GM19468 (cell line): ENCODE measurements at regions not wholly inside any gene's neighbourhood (a gene's known extent, or its start where the extent isn't known, plus 50 kb on each side); places are given as distances from the start of the nearest gene placed in this dataset.

ENCODE experiments used
- ATAC-seq: cut with Tn5 transposase; IDR thresholded peaks from one replicate; pipeline ENCODE4 v1.9.1; 2021; ENCODE audit warnings: mild to moderate bottlenecking, moderate library complexity, moderate number of reproducible peaks; ENCODE audit not compliant: unreplicated experiment; ENCODE audit errors: extremely low read depth

- no peak for ATAC-seq
These were observed 479.2 kb upstream of the USP24 start for GRCh38 chr1:55694310-55694801.

- ATAC-seq, result no peak
These were observed 477.6 kb upstream of the USP24 start for GRCh38 chr1:55692726-55693125.

DNA sequence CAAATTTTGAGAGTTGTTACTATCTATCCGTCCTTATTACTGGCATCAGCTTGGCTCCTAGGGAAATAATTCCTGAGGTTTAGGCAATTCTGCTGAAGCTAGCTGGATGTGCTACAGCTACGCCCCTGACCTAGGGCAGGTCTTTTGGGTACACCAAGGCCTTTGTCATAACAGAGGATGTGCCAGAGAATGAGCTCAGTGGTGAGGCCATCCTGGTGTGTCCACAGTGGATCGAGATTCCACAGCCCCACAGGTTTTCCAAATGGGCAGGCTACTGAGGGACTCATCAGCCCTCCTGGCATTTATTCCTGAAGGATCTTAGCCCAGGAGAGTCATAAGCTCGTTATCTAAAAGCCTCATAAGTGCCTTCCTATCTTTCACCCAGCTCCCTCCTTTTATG is 475.2 kb upstream of the USP24 start:
- no peak for ATAC-seq

DNA sequence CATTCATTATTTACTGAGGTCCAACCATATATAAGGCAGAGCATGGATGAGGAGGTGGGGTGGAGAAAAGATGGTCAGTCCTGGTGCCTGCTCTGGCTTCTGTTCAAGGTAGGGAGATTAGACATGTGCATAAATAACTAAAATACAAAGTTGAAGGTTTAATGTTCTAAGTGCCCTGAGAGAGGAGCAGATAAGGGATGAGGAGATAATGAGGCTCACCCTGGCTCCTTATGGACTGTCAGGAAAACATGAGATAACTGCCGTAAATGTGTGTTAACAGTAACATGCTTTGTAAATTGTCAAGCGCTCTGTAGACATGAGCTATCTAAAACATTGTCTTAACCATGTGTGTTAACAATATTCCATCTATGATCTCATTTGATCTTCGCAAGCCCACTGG is 474.6 kb upstream of the USP24 start:
- no peak for ATAC-seq

GRCh38 chr1:55685560-55685959 is 470.4 kb upstream of the USP24 start:
- no peak for ATAC-seq

GRCh38 chr1:55684131-55684650 is 469.0 kb upstream of the USP24 start:
- no peak for ATAC-seq

DNA sequence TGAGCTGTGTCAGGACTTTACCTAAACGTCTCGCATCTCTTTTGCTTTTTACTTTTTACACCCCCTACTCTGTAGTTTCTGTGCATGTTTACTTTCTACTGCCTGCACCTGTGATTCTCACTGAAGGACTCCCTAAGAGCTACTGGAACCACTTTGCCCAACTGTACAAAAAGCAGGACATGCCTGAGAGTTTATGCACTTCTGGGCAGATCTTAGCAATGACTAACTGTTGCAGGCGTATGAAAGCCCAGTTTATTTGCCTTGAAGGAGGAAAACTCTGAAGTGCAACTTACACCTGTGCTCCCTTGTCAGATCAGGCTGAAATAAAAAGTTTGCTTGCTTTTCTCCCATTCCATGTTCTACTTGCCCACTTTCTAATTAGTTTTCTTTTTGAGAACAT is 467.0 kb upstream of the USP24 start:
- ATAC-seq, result no peak

DNA sequence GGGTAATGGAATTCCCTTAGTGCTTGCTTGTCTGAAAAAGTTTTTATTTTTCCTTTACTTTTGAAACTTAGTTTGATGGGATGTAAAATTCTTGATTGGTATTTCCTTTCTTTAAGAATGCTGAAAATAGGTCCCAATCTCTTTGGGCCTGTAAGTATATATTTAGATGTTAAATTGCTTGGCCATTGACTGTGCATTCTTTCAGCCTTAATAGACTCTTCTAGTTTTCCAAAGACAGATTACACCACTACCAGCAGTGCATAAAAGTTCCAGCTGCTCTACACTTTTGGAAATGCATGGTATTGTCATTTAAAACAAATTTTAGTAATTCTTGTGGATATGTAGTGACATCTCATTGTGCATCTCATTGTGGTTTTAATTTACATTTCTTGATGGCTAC is 464.8 kb upstream of the USP24 start:
- ATAC-seq, result no peak

DNA sequence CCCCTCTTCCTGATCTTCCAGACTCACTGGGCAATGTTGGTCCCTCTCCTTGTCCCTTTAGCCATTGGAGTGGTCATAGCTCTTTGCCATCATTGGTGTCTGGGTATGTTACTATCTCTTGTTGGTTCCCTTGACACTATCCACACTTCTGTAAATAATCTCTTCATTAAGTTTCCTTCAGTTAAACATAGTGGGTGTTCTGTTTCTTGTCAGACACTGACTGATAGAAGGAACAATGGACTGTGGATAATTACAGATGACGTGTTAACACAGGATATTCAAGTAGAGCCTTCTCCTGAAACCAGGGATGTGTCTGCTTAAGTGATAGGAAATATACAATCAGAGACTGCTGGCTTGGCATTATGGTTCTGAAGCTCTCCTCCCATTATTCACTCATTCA is 458.3 kb upstream of the USP24 start:
- ATAC-seq, result no peak

DNA sequence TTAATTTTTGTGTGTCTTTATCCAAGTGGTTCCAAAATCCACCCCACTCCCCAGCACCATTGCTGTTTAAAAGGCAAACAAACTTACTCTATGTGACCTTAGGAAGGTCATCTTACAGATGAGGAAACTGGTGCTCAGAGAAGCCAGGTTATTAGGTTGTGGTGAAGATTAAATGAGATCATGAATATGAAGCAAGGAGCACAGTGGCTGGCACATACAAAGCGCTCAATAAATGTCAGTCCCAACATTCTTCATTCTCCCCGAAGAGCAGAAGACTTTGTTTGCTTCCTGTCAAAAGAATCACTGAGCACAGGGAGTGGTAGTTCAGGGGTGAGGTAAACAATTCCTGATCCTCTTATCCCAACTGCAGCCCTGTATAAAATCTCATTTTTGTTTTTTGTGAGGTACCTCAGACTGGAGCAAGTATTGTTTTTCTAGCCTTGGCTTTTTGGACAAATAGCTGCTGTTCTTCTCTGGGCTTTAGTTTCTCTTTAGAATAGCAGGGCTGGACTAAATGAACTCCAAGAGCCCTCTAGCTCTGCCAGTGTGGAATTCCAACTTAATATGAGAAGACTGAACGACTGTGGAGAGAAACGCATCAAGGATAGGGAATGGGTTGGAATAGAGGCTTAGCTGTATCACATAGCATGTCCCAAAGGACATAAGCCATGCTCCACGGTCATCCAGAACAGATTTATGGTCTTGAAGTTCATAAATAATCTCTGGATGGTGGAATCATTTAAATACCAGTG is 455.3 kb upstream of the USP24 start:
- ATAC-seq, result no peak

DNA sequence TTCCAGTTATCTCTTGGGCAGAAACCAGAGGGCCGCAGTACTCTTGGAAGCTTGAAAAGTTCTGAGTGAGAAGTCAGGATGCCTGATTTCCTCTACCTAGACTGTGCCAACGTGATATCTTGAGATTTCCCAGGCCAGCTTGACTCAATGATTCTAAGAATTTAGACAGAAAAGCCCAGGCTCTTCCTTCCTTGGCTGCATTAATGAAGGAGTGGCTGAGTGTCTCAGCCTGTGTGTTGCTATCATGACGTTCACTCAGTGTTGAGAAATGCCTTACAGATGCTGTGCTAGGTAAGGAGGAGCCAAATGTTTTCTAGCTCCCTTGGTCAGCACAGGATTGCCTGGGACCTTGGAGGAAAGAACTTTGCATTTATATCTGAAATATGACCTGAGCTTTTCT is 454.1 kb upstream of the USP24 start:
- no peak for ATAC-seq

DNA sequence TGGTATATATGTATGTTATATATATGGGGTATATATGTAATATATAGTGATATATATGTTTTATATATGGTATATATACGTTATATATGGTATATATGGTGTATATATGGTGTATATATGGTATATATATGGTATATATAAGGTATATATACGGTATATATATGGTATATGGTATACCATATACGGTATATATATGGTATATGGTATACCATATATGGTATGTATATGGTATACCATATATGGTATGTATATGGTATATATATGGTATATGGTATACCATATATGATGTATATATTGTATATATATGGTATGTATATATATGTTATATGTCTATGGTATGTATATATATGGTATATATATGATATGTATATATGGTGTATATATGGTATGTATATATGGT is 447.7 kb upstream of the USP24 start:
- no peak for ATAC-seq

DNA sequence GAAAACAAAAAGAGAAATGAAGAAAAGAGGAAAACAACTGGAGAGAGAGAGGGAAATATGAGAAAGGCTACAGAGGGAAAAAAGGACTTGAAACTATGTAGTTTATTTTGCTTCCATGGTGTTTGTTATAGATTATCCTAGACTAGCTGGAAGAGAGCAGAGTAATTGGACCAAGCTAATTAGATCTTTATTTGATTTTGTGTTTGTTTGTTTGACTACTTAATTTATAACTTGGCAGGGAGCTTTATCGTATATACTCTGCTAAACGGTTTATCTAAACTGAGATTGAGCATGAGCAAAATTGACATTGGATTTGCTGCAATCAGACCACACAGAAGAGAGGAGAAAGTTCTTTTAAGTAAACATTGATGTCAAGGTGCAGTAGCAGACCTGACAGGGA is 443.8 kb upstream of the USP24 start:
- ATAC-seq, result no peak

GRCh38 chr1:55654750-55655149 is 439.6 kb upstream of the USP24 start:
- no peak for ATAC-seq

- no peak for ATAC-seq
These were observed 439.0 kb upstream of the USP24 start for GRCh38 chr1:55654171-55654570.

DNA sequence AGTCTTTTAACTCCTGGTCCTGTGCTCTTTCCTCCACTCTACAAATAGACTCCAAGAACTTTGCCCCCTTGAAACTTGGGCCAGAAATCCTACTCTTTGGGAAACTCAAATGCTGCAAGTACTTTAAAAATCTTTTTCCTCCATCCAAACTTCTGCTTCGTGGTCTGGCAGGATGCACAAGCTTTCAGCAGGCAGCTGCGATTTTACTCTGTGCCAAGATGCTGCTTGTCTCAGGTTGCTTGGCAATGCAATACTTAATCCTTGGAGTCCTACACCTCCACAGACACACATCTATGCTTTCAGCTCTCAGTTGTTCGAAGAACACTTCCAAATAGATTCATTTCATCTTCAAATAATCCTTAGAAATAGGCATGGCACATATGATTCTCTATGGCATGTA is 435.3 kb upstream of the USP24 start:
- no peak for ATAC-seq

DNA sequence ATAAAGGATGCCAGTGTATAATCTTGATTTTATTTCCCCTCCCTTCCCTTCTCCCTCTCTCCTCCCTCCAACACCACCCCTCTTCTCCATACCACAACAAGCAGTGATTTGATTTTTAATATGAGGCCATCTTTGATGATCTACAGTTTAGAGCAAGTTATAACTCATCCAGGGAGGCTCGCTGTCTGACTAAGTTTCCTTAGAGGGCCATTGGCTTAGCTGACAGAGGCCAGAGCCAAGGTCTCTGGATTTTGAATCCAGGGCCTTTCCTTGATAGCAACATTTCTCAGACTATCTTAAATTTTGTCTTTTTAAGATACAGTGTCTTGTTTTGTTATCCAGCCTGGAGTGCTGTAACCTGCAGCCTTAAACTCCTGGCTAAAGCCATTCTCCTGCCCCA is 431.0 kb upstream of the USP24 start:
- ATAC-seq, result no peak

- ATAC-seq, result no peak
These were observed 430.1 kb upstream of the USP24 start for GRCh38 chr1:55645270-55645669.

DNA sequence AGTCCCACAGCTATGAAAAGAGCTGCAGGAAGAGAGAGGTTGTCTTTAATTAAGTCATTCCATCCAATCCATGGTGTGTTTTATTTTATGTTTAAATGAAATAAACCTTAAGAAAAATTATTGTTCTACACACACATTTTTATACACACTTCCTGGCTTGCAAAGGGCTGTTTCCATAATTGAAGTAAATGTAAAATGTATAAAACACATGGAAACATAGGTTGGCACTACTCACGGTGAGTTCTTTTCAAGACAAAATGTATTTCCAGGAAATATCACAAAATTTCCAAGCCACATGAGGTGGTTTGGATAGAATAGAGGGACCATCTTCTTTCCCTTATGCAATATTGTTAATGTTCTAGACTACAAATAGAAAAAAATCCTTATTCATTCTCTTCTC is 426.8 kb upstream of the USP24 start:
- no peak for ATAC-seq

DNA sequence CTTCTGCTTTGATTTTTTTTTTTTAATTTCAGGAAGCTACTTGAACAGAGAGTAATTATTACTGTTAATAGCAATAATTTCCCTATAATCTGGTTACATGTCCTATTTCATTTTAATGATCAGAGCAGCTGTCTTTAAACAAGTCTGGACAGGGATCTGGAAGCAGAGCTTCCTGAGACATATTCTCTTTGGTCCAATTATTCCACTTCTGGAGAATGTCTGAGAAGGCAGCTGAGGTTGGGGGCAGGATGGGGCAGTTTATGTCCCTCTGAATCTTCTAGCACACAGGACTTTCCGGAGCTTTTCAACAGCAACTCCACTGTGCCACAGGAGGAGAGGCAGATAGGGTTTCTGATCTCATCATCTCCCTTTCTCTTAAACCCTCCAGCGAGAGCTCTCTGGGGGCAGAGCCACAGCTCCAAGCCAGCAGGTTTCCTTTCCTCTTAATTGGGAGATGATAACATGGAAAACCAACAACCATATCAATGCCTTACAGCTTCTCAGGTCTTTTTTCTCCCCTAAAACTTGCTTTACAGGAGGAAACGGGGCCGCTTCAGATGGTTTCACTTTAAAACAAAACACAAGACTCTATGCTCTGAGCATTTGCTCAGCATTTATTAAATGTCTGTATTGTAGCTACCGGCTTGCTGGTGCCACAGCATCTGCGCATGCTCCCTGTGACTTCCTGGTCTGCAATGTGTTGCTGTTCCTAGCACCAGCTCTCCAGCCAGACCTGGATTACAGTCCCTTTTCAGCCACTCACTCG is 425.7 kb upstream of the USP24 start:
- ATAC-seq, result no peak

DNA sequence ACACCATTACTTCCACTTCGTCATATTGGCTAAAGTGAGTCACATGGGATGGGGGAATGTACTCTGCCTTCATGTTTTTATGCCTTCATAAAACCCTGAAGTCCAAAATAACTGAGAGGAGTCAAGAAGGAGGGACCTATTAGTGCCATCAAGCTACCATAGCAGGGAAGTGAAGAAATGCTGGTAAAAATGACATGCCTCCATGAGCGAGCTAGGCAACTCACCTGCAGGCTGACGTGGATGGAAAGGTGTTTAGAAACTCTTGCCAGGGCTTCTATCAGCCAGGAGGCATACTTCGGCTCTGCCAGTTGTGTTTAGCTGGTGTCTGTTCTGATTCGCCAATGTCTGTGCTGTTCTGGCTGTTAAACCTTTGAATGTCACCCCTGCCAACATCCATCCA is 424.4 kb upstream of the USP24 start:
- ATAC-seq, result no peak
